PC-9 (cell line): ENCODE measurements at regions not wholly inside any gene's neighbourhood (a gene's known extent, or its start where the extent isn't known, plus 50 kb on each side); places are given as distances from the start of the nearest gene placed in this dataset.

Experiments used
- BruUV-seq: library from RNA; stranded (reverse); fragments of 400-500 nt; replicated peaks from 2 replicates; lab custom pipeline; 2021; lab: Mats Ljungman, UMichigan
- CTCF ChIA-PET: fragments of 300-600 bp; sonication (Branson Sonifier 250); formaldehyde crosslinking; loops from one replicate; lab custom pipeline; 2022; ENCODE audit warnings: antibody characterized with exemption; lab: Charles Lee
- POLR2A ChIA-PET: fragments of 300-600 bp; sonication (Branson Sonifier 250); formaldehyde crosslinking; loops from one replicate; lab custom pipeline; 2022; ENCODE audit warnings: antibody characterized with exemption; ENCODE audit not compliant: unreplicated experiment; lab: Charles Lee
- DNase-seq, 2 experiments: peaks; one replicate each; pipeline versions ENCODE4 v3.0.0 to v3.0.0-alpha.2; 2015 to 2022; ENCODE audit warnings: mixed read lengths in 1 of 2
- H2AFZ ChIP-seq: fragments of 200-600 bp; sonication (generic); 2 replicates; pipeline ENCODE4 v1.8.1; 2017; ENCODE audit warnings: antibody characterized with exemption
- H3F3A ChIP-seq: fragments of 200-600 bp; sonication (generic); 2 replicates; pipeline ENCODE4 v1.8.1; 2017; ENCODE audit warnings: antibody characterized with exemption, mild to moderate bottlenecking, low read depth; ENCODE audit not compliant: insufficient read depth
- H3K27ac ChIP-seq: fragments of 200-600 bp; sonication (generic); 2 replicates; pipeline ENCODE4 v1.6.1; 2016; ENCODE audit warnings: mixed run types
- H3K27me3 ChIP-seq: fragments of 200-600 bp; sonication (generic); 2 replicates; pipeline ENCODE4 v1.6.1; 2016; ENCODE audit warnings: low read depth, mixed run types; ENCODE audit not compliant: insufficient read depth
- H3K36me3 ChIP-seq: fragments of 200-600 bp; sonication (generic); 2 replicates; pipeline ENCODE4 v1.6.1; 2016; ENCODE audit warnings: low read depth, mixed run types
- H3K4me1 ChIP-seq: fragments of 200-600 bp; sonication (generic); replicated peaks from 2 replicates; pipeline ENCODE4 v1.6.1; 2016; ENCODE audit warnings: mixed run types; ENCODE audit not compliant: insufficient read depth
- H3K4me2 ChIP-seq: fragments of 200-600 bp; sonication (generic); 2 replicates; pipeline ENCODE4 v1.6.1; 2017; ENCODE audit warnings: mixed run types
- H3K4me3 ChIP-seq: fragments of 200-600 bp; sonication (generic); 2 replicates; pipeline ENCODE4 v1.6.1; 2016; ENCODE audit warnings: mixed run types
- H3K79me2 ChIP-seq: fragments of 200-600 bp; sonication (generic); 2 replicates; pipeline ENCODE4 v1.6.1; 2017; ENCODE audit warnings: low read depth, mixed run types
- H3K9me2 ChIP-seq: fragments of 200-600 bp; sonication (generic); 2 replicates; pipeline ENCODE4 v1.8.1; 2017; ENCODE audit warnings: mild to moderate bottlenecking; ENCODE audit not compliant: insufficient read depth
- H3K9me3 ChIP-seq: fragments of 200-600 bp; sonication (generic); 2 replicates; pipeline ENCODE4 v1.8.1; 2016; ENCODE audit warnings: low read depth; ENCODE audit not compliant: insufficient read depth
- H4K20me1 ChIP-seq: fragments of 200-600 bp; sonication (generic); 2 replicates; pipeline ENCODE4 v1.8.1; 2017; ENCODE audit not compliant: insufficient read depth
- EZH2 ChIP-seq: fragments of 200-600 bp; sonication (generic); IDR thresholded peaks from 2 replicates; pipeline ENCODE4 v1.8.0; 2017; ENCODE audit warnings: antibody characterized with exemption, low read depth
- intact Hi-C: fragments of 100-400 bp; cut with micrococcal nuclease; formaldehyde crosslinking; loops from one replicate; pipeline ENCODE4 v1.10.0; 2022; ENCODE audit not compliant: unreplicated experiment
- TF ChIP-seq, protein P1 (sequence below): fragments of 200-600 bp; sonication (generic); conservative IDR thresholded peaks from 2 replicates; pipeline ENCODE4 v1.6.1; 2017; ENCODE audit warnings: mixed run types, antibody characterized with exemption, mild to moderate bottlenecking, moderate library complexity

DNA sequence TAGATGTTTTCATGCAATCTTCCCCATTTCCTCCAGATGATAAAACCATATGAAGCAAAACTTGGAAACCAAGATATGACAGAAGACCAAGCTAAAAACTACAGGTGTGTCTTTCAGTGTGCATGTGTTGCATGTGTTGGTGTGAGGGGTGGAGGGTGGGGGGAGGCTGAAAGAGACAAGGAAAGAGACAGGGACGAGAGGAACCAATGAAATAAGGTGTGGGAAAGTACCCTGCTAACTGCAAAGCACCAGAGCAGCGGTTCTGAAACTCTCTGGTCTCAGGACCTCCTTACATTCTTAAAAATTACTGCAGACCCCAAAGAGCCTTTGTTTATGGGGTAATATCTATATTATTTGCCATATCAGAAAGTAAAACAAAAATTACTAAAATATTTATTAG lies 87.4 kb upstream of the HIVEP3 start:
- Histone ChIP-seq H3K9me3 (no peaks in the 10 kb centered on the region), H3K4me3 (no peak overlapping the region), H3K79me2 (no peaks in the 10 kb centered on the region), H3K27me3 (no peaks in the 10 kb centered on the region), H3K9me2 (no peaks in the 10 kb centered on the region), H3F3A (no peaks in the 10 kb centered on the region), H3K27ac (no peak overlapping the region), H3K36me3 (no peaks in the 10 kb centered on the region), H4K20me1 (no peaks in the 10 kb centered on the region), H3K4me2 (no peak overlapping the region), H3K4me1 (peaks cover 9% of the 10 kb centered on the region), H2AFZ (no peak overlapping the region)
- BruUV-seq: no TSS peak
- DNase-seq: no peak
- intact Hi-C loops: no loop called here
- TF ChIP-seq, protein P1, sequence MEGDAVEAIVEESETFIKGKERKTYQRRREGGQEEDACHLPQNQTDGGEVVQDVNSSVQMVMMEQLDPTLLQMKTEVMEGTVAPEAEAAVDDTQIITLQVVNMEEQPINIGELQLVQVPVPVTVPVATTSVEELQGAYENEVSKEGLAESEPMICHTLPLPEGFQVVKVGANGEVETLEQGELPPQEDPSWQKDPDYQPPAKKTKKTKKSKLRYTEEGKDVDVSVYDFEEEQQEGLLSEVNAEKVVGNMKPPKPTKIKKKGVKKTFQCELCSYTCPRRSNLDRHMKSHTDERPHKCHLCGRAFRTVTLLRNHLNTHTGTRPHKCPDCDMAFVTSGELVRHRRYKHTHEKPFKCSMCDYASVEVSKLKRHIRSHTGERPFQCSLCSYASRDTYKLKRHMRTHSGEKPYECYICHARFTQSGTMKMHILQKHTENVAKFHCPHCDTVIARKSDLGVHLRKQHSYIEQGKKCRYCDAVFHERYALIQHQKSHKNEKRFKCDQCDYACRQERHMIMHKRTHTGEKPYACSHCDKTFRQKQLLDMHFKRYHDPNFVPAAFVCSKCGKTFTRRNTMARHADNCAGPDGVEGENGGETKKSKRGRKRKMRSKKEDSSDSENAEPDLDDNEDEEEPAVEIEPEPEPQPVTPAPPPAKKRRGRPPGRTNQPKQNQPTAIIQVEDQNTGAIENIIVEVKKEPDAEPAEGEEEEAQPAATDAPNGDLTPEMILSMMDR: no peak
- no peak for TF ChIP-seq EZH2
- CTCF ChIA-PET: no interaction called here
- POLR2A ChIA-PET: no interaction called here

DNA sequence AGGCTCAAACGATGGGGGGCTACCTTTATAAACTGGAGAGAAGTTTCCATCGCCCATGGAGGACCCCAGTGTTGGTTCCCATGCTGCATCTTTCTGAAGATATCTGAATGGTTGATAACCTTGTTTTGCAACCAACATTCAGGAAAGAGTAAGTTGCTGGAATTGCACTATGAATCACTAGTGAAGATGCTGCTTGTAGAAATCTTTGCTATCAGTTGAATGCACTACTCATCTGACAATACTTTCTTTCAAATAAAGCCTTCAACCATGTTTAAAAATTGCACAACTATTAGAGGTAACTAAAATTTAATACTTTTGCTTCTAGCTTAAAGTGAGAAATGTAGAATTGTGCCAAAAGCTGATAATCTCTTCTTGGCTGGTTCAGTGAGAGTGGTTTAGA lies 86.8 kb upstream of the HIVEP3 start:
- no TSS peak for BruUV-seq
- POLR2A ChIA-PET: no interaction called here

DNA sequence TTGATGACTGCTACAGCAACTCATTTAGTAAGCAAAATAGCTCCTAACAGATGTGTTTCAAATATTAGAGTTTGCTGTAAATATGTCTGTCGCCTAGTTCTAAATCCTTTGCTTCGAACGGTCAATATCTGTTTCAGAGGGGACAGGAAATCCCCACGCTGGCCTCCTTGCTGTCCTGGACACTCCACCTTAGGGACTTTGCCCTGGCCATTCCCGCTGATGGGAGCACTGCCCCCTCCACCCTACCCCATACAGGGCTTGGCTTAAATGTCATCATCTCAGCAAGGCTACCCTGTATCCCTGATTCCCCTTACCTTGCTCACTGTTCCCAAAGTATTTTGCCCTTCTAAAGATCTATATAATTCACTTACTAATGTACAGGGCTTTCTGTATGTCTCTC lies 86.1 kb upstream of the HIVEP3 start:
- Histone ChIP-seq H3K4me2 (no peak overlapping the region), H3F3A (no peaks in the 10 kb centered on the region), H3K27me3 (no peaks in the 10 kb centered on the region), H3K79me2 (no peaks in the 10 kb centered on the region), H3K36me3 (no peaks in the 10 kb centered on the region), H2AFZ (no peak overlapping the region), H3K9me3 (no peaks in the 10 kb centered on the region), H3K4me3 (no peak overlapping the region), H3K27ac (no peak overlapping the region), H3K9me2 (no peaks in the 10 kb centered on the region), H3K4me1 (peaks cover 9% of the 10 kb centered on the region), H4K20me1 (no peaks in the 10 kb centered on the region)
- ChIA-PET POLR2A (no interaction called here), CTCF (no interaction called here)
- TF ChIP-seq, protein P1: no peak
- no peak for TF ChIP-seq EZH2
- BruUV-seq: no TSS peak
- intact Hi-C loops: no loop called here
- DNase-seq: no peak

More for the DNA sequence above, 86.8 kb upstream of the HIVEP3 start:
- H3K27me3 ChIP-seq: no peaks in the 10 kb centered on the region
- no peaks in the 10 kb centered on the region for H3K9me2 ChIP-seq
- H3K79me2 ChIP-seq: no peaks in the 10 kb centered on the region
- CTCF ChIA-PET: no interaction called here
- TF ChIP-seq EZH2: no peak
- TF ChIP-seq, protein P1: no peak
- no peak overlapping the region for H3K4me2 ChIP-seq
- peaks cover 9% of the 10 kb centered on the region for H3K4me1 ChIP-seq
- H3F3A ChIP-seq: no peaks in the 10 kb centered on the region
- no peaks in the 10 kb centered on the region for H3K9me3 ChIP-seq
- no peaks in the 10 kb centered on the region for H3K36me3 ChIP-seq
- intact Hi-C loops: no loop called here
- no peak overlapping the region for H2AFZ ChIP-seq
- no peak for DNase-seq
- no peaks in the 10 kb centered on the region for H4K20me1 ChIP-seq
- no peak overlapping the region for H3K27ac ChIP-seq
- no peak overlapping the region for H3K4me3 ChIP-seq
